ENCODE measurements at regions not wholly inside any gene's neighbourhood (a gene's known extent, or its start where the extent isn't known, plus 50 kb on each side); places are given as distances from the start of the nearest gene placed in this dataset.
"Not testable (repeated sequence)": the region's sequence is repeated elsewhere in the genome, so short reads cannot be mapped to it uniquely, and the experiment has no call there.

GRCh38 chr4:181890911-181891310, 352.3 kb upstream of the TENM3 start:
- Histone ChIP-seq H2AFZ (ENCODE audit: low read depth, low read length) (no peak overlapping the region), H3K4me1 (ENCODE audit: insufficient read depth, low read length) (no peaks in the 10 kb centered on the region), H3K27ac (ENCODE audit: low read depth, low read length) (no peak overlapping the region), H3K9ac (ENCODE audit: low read length) (no peak overlapping the region), H3K36me3 (ENCODE audit: insufficient read depth, low read length) (no peaks in the 10 kb centered on the region), H4K20me1 (ENCODE audit: insufficient read depth, low read length) (no peaks in the 10 kb centered on the region), H3K27me3 (ENCODE audit: insufficient read depth, low read length) (no peaks in the 10 kb centered on the region), H3K4me2 (ENCODE audit: low read length) (no peak overlapping the region), H3K4me3 (ENCODE audit: insufficient read depth, low read depth, low read length) (no peak overlapping the region), H3K9me3 (ENCODE audit: insufficient read depth, low read depth, low read length) (no peaks in the 10 kb centered on the region), H3K79me2 (ENCODE audit: insufficient read depth, low read length) (no peaks in the 10 kb centered on the region)
- no peak for DNase-seq (ENCODE audit: low read depth)
- H3K27ac Mint-ChIP-seq (ENCODE audit: unreplicated experiment) = no peak overlapping the region
- no peaks in the 10 kb centered on the region for H3K4me1 Mint-ChIP-seq (ENCODE audit: low read depth, unreplicated experiment)
- FAIRE-seq = no peak
- no peaks in the 10 kb centered on the region for H3K36me3 Mint-ChIP-seq (ENCODE audit: low read depth, unreplicated experiment)
- TF ChIP-seq CTCF (IDR thresholded peaks at IDR 0.05; ENCODE audit: insufficient read depth, low read depth, low read length) (no peak), EZH2 (IDR thresholded peaks at IDR 0.05; ENCODE audit: insufficient read depth, low read length) (no peak)
- H3K9me3 Mint-ChIP-seq (ENCODE audit: unreplicated experiment) = peaks cover 3% of the 10 kb centered on the region
- no peaks in the 10 kb centered on the region for H3K27me3 Mint-ChIP-seq (ENCODE audit: low read depth, unreplicated experiment)
- no peak overlapping the region for H3K4me3 Mint-ChIP-seq (ENCODE audit: unreplicated experiment)

GRCh38 chr4:181896614-181897013, 346.6 kb upstream of the TENM3 start:
- no peaks in the 10 kb centered on the region for H3K27me3 Mint-ChIP-seq (ENCODE audit: low read depth, unreplicated experiment)
- no peak for TF ChIP-seq EZH2 (IDR thresholded peaks at IDR 0.05; ENCODE audit: insufficient read depth, low read length)
- TF ChIP-seq CTCF (IDR thresholded peaks at IDR 0.05; ENCODE audit: insufficient read depth, low read depth, low read length) = no peak
- H3K4me2 ChIP-seq (ENCODE audit: low read length) = no peak overlapping the region

GRCh38 chr4:181897935-181898334, 345.3 kb upstream of the TENM3 start:
- H3K27me3 ChIP-seq (ENCODE audit: insufficient read depth, low read length) = no peaks in the 10 kb centered on the region
- peak; percentile 95 for DNase-seq (ENCODE audit: low read depth)
- no peaks in the 10 kb centered on the region for H3K36me3 ChIP-seq (ENCODE audit: insufficient read depth, low read length)
- H3K27ac Mint-ChIP-seq (ENCODE audit: unreplicated experiment) = no peak overlapping the region
- H3K4me2 ChIP-seq (ENCODE audit: low read length) = no peak overlapping the region
- H3K36me3 Mint-ChIP-seq (ENCODE audit: low read depth, unreplicated experiment) = no peaks in the 10 kb centered on the region
- no peak overlapping the region for H2AFZ ChIP-seq (ENCODE audit: low read depth, low read length)
- H3K27ac ChIP-seq (ENCODE audit: low read depth, low read length) = no peak overlapping the region
- no peaks in the 10 kb centered on the region for H3K4me1 ChIP-seq (ENCODE audit: insufficient read depth, low read length)
- no peaks in the 10 kb centered on the region for H3K79me2 ChIP-seq (ENCODE audit: insufficient read depth, low read length)
- H4K20me1 ChIP-seq (ENCODE audit: insufficient read depth, low read length) = no peaks in the 10 kb centered on the region
- FAIRE-seq = no peak
- H3K9me3 Mint-ChIP-seq (ENCODE audit: unreplicated experiment) = peaks cover 5% of the 10 kb centered on the region
- H3K4me3 ChIP-seq (ENCODE audit: insufficient read depth, low read depth, low read length) = no peak overlapping the region
- H3K9ac ChIP-seq (ENCODE audit: low read length) = no peak overlapping the region
- peaks cover 5% of the 10 kb centered on the region for H3K4me1 Mint-ChIP-seq (ENCODE audit: low read depth, unreplicated experiment)
- no peak for TF ChIP-seq CTCF (IDR thresholded peaks at IDR 0.05; ENCODE audit: insufficient read depth, low read depth, low read length)
- TF ChIP-seq EZH2 (IDR thresholded peaks at IDR 0.05; ENCODE audit: insufficient read depth, low read length) = no peak
- no peaks in the 10 kb centered on the region for H3K9me3 ChIP-seq (ENCODE audit: insufficient read depth, low read depth, low read length)
- no peaks in the 10 kb centered on the region for H3K27me3 Mint-ChIP-seq (ENCODE audit: low read depth, unreplicated experiment)
- no peak overlapping the region for H3K4me3 Mint-ChIP-seq (ENCODE audit: unreplicated experiment)

More at GRCh38 chr4:181896614-181897013, 346.6 kb upstream of the TENM3 start:
- DNase-seq (ENCODE audit: low read depth) (peak; percentile 26), FAIRE-seq (no peak)
- no peaks in the 10 kb centered on the region for H3K4me1 ChIP-seq (ENCODE audit: insufficient read depth, low read length)
- no peaks in the 10 kb centered on the region for H3K79me2 ChIP-seq (ENCODE audit: insufficient read depth, low read length)
- H3K4me1 Mint-ChIP-seq (ENCODE audit: low read depth, unreplicated experiment) = peaks cover 5% of the 10 kb centered on the region
- no peaks in the 10 kb centered on the region for H3K9me3 ChIP-seq (ENCODE audit: insufficient read depth, low read depth, low read length)
- no peak overlapping the region for H3K4me3 Mint-ChIP-seq (ENCODE audit: unreplicated experiment)
- H3K27ac Mint-ChIP-seq (ENCODE audit: unreplicated experiment) = peak overlapping the region; percentile 59
- H3K27ac ChIP-seq (ENCODE audit: low read depth, low read length) = no peak overlapping the region
- no peaks in the 10 kb centered on the region for H3K27me3 ChIP-seq (ENCODE audit: insufficient read depth, low read length)
- peaks cover 3% of the 10 kb centered on the region for H3K9me3 Mint-ChIP-seq (ENCODE audit: unreplicated experiment)
- no peak overlapping the region for H3K4me3 ChIP-seq (ENCODE audit: insufficient read depth, low read depth, low read length)
- H3K36me3 Mint-ChIP-seq (ENCODE audit: low read depth, unreplicated experiment) = no peaks in the 10 kb centered on the region
- H3K9ac ChIP-seq (ENCODE audit: low read length) = no peak overlapping the region
- no peaks in the 10 kb centered on the region for H4K20me1 ChIP-seq (ENCODE audit: insufficient read depth, low read length)
- H3K36me3 ChIP-seq (ENCODE audit: insufficient read depth, low read length) = no peaks in the 10 kb centered on the region
- no peak overlapping the region for H2AFZ ChIP-seq (ENCODE audit: low read depth, low read length)

GRCh38 chr4:181902404-181902803, 340.8 kb upstream of the TENM3 start:
- H3K4me3 Mint-ChIP-seq (ENCODE audit: unreplicated experiment); H3K4me2 ChIP-seq (ENCODE audit: low read length); H3K79me2 ChIP-seq (ENCODE audit: insufficient read depth, low read length); H3K36me3 Mint-ChIP-seq (ENCODE audit: low read depth, unreplicated experiment); H3K4me1 Mint-ChIP-seq (ENCODE audit: low read depth, unreplicated experiment); H3K4me1 ChIP-seq (ENCODE audit: insufficient read depth, low read length); H3K27me3 ChIP-seq (ENCODE audit: insufficient read depth, low read length); H3K9me3 Mint-ChIP-seq (ENCODE audit: unreplicated experiment); H4K20me1 ChIP-seq (ENCODE audit: insufficient read depth, low read length); H3K4me3 ChIP-seq (ENCODE audit: insufficient read depth, low read depth, low read length); H2AFZ ChIP-seq (ENCODE audit: low read depth, low read length); H3K9ac ChIP-seq (ENCODE audit: low read length); H3K36me3 ChIP-seq (ENCODE audit: insufficient read depth, low read length); H3K27me3 Mint-ChIP-seq (ENCODE audit: low read depth, unreplicated experiment); H3K27ac Mint-ChIP-seq (ENCODE audit: unreplicated experiment); H3K9me3 ChIP-seq (ENCODE audit: insufficient read depth, low read depth, low read length); H3K27ac ChIP-seq (ENCODE audit: low read depth, low read length); DNase-seq (ENCODE audit: low read depth); FAIRE-seq: not testable (repeated sequence)
